K562 (cell line): ENCODE measurements at regions not wholly inside any gene's neighbourhood (a gene's known extent, or its start where the extent isn't known, plus 50 kb on each side); places are given as distances from the start of the nearest gene placed in this dataset.

ENCODE experiments used
- BCLAF1 ChIP-seq, 2 experiments: fragments of 450-650 bp in 1 of 2; IDR thresholded peaks; 2 replicates each; pipeline ENCODE4 v1.6.1; 2011 to 2017; ENCODE audit warnings: low read depth in 2 of 2, antibody characterized with exemption in 1 of 2, borderline replicate concordance in 1 of 2, low read length in 1 of 2, mild to moderate bottlenecking in 1 of 2, mixed read lengths in 1 of 2; ENCODE audit not compliant: control insufficient read depth in 1 of 2
- BCOR ChIP-seq: fragments of 450-650 bp; IDR thresholded peaks from 2 replicates; pipeline ENCODE4 v1.6.1; 2016
- C11orf30 ChIP-seq: fragments of 450-650 bp; IDR thresholded peaks from 2 replicates; pipeline ENCODE4 v1.6.1; 2016; ENCODE audit warnings: low read depth, mild to moderate bottlenecking
- HNRNPUL1 ChIP-seq: fragments of 200-400 bp; formaldehyde crosslinking; IDR thresholded peaks from 2 replicates; pipeline ENCODE4 v1.6.1; 2017; ENCODE audit warnings: low read length
- HOXB6 ChIP-seq: fragments of 250-450 bp; sonication (Bioruptor Pico); IDR thresholded peaks from 2 replicates; pipeline ENCODE4 v1.5.1; 2022; ENCODE audit warnings: mild to moderate bottlenecking, borderline replicate concordance
- IFI16 ChIP-seq: fragments of 250-450 bp; sonication (Bioruptor Pico); IDR thresholded peaks from 2 replicates; pipeline ENCODE4 v2.1.2; 2022; ENCODE audit warnings: mild to moderate bottlenecking, inconsistent platforms
- KDM1A ChIP-seq, 2 experiments: fragments of 450-650 bp; IDR thresholded peaks; 2 replicates each; pipeline ENCODE4 v1.6.1; 2016; ENCODE audit warnings: mild to moderate bottlenecking in 2 of 2
- LEF1 ChIP-seq: fragments of 450-650 bp; IDR thresholded peaks from 2 replicates; pipeline ENCODE4 v1.6.1; 2016; ENCODE audit warnings: mild to moderate bottlenecking
- MCM5 ChIP-seq: fragments of 450-650 bp; IDR thresholded peaks from 2 replicates; pipeline ENCODE4 v1.6.1; 2016; ENCODE audit warnings: low read depth
- NFXL1 ChIP-seq: fragments of 450-650 bp; formaldehyde crosslinking; IDR thresholded peaks from 2 replicates; pipeline ENCODE4 v1.4.0; 2021; ENCODE audit warnings: mild to moderate bottlenecking
- NUFIP1 ChIP-seq: fragments of 450-650 bp; IDR thresholded peaks from 2 replicates; pipeline ENCODE4 v1.6.1; 2018; ENCODE audit not compliant: partially characterized antibody
- PHF20 ChIP-seq: fragments of 450-650 bp; IDR thresholded peaks from 2 replicates; pipeline ENCODE4 v1.6.1; 2018; ENCODE audit not compliant: partially characterized antibody
- PKNOX1 ChIP-seq: fragments of 450-650 bp; IDR thresholded peaks from 2 replicates; pipeline ENCODE4 v1.6.1; 2016
- POLR3A ChIP-seq: IDR thresholded peaks from 2 replicates; pipeline ENCODE4 v1.6.1; 2011; ENCODE audit warnings: borderline replicate concordance, mild to moderate bottlenecking, moderate library complexity; ENCODE audit not compliant: insufficient read length, insufficient read depth; ENCODE audit errors: extremely low read depth
- RBFOX2 ChIP-seq: fragments of 200-400 bp; formaldehyde crosslinking; IDR thresholded peaks from 2 replicates; pipeline ENCODE4 v1.6.1; 2017; ENCODE audit warnings: low read depth, mild to moderate bottlenecking, low read length, moderate library complexity
- RBM15 ChIP-seq: fragments of 200-400 bp; formaldehyde crosslinking; IDR thresholded peaks from 2 replicates; pipeline ENCODE4 v1.6.1; 2018; ENCODE audit warnings: mild to moderate bottlenecking, low read length, moderate library complexity; ENCODE audit not compliant: insufficient read depth
- SREBF2 ChIP-seq: sonication (generic); formaldehyde crosslinking; IDR thresholded peaks from 2 replicates; pipeline ENCODE4 v1.4.0; 2020; ENCODE audit warnings: mild to moderate bottlenecking, missing genetic modification reagents
- TAF9B ChIP-seq: fragments of 450-650 bp; IDR thresholded peaks from 2 replicates; pipeline ENCODE4 v1.6.1; 2018; ENCODE audit warnings: mild to moderate bottlenecking; ENCODE audit not compliant: partially characterized antibody
- THRAP3 ChIP-seq: fragments of 450-650 bp; IDR thresholded peaks from 2 replicates; pipeline ENCODE4 v1.6.1; 2016; ENCODE audit warnings: mild to moderate bottlenecking, inconsistent platforms, borderline replicate concordance
- ZBTB33 ChIP-seq: sonication (generic); formaldehyde crosslinking; IDR thresholded peaks from 2 replicates; pipeline ENCODE4 v1.8.1; 2023; ENCODE audit warnings: mild to moderate bottlenecking, missing genetic modification reagents
- ZFP91 ChIP-seq: sonication (generic); formaldehyde crosslinking; IDR thresholded peaks from 2 replicates; pipeline ENCODE4 v1.8.0; 2022; ENCODE audit warnings: mild to moderate bottlenecking, missing genetic modification reagents
- ZNF134 ChIP-seq: fragments of 250-450 bp; sonication (Bioruptor Pico); conservative IDR thresholded peaks from 2 replicates; pipeline ENCODE4 v1.4.0; 2020
- ZNF408 ChIP-seq: fragments of 250-450 bp; sonication (Bioruptor Pico); IDR thresholded peaks from 2 replicates; pipeline ENCODE4 v1.4.0; 2020; ENCODE audit warnings: low read depth, mild to moderate bottlenecking, moderate library complexity

GRCh38 chr10:31242902-31243301 is 76.1 kb upstream of the ZEB1 start (continued):
- TF ChIP-seq RBFOX2 (no peak), BCOR (no peak), KDM1A (IDR thresholded peaks at IDR 0.05) (no peak), THRAP3 (no peak), TAF9B (peak; percentile 37), PKNOX1 (peak; percentile 44; the same call in 1 of the 2 replicates), MCM5 (no peak), LEF1 (peak; percentile 97), POLR3A (no peak), BCLAF1 (IDR thresholded peaks at IDR 0.05; ENCODE audit: borderline replicate concordance in 1 of 2, control insufficient read depth in 1 of 2, low read depth in 2 of 2, low read length in 1 of 2) (no peak), ZNF408 (CRISPR knock-in tag) (no peak), HNRNPUL1 (no peak), SREBF2 (CRISPR knock-in tag) (no peak), ZFP91 (CRISPR knock-in tag) (no peak), NFXL1 (CRISPR knock-in tag) (no peak), ZNF134 (no peak), RBM15 (no peak), HOXB6 (CRISPR knock-in tag) (no peak), PHF20 (no peak), C11orf30 (peak; percentile 96), IFI16 (no peak), NUFIP1 (no peak), ZBTB33 (CRISPR knock-in tag) (no peak)
